ENCODE measurements at regions not wholly inside any gene's neighbourhood (a gene's known extent, or its start where the extent isn't known, plus 50 kb on each side); places are given as distances from the start of the nearest gene placed in this dataset.

DNA sequence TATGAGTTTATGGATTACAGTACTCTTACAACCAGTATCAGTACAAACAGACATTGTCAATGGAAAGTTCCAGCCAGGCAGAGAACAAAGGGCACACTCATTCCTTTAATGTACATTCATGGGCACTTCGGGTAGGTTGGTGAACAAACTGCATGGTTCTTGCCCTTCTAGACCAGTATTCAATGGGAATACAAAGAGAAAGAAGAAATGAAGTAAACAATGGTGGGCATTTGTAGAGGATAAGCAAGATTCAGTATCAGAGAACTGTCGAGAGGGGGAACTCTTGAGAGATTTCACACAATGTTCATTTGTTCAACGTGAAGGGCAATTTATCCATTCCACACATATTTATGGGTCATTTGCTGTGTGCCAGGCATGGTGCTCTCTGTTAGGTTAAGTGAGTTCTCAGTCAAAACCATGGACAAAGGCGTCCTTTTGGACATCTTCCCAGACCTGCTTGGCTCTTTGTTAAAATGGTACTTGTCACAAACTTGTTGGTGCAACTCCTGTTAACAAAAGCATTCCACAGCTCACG, 714.8 kb downstream of the DHX35 start:
- no peak for DNase-seq (ENCODE audit: low read depth)

DNA sequence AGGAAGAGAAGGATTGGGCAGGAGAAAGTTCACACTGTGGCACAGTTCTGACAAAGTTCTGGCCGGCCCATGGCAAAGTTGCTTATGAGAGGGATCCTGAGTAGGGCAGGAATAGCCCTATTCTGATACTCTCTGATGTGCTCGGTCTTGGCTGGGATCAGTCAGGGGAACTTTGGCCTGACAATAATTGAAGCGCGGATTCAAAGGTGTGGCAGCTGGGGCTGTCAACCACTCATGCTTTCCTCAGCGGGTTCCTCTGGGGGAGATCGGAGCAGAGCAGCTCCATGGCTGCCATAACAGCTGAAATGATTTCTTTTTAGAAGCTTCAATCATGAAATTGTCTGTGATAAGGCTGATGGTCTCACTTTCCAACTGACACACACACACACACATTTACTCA, 714.1 kb downstream of the DHX35 start:
- no peak for DNase-seq (ENCODE audit: low read depth)

DNA sequence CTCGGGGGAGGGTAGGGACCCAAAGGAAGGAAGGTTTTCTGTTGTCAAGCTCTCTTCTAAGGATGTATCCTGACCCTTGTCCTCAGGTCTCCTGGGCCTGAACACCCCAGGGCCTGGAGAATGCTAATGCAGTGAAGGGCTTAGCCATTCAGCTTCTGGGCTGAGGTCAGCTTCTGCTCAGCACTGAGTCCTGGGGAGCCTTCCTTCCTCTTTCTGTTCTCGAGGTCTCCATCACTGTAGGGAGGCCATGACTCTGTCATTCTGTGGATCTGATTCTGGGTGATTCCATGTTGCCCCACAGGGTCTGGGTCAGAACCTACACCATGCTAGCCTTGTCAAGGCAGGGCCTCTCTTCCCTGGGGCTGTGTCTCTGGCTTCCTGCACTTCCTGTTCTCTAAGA, 712.7 kb downstream of the DHX35 start:
- DNase-seq (ENCODE audit: low read depth), result no peak

DNA sequence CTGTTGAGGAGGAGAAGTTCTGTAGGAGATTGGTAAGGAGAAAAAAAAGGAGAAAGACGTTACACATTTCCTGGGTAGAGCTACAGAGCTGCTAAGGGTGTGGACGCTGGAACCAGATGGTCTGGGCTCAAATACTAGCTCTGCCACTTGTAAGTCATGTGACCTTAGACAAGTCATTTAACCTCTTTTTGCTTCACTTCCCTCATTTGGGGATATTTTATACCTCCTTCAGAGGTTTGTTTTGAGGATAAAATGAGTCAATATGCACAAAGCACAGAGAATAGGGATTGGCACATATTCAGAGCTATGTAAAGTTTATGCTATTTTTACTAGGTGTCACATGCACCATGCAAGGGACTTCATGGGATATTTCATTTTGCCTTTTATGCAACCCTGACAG, 708.8 kb downstream of the DHX35 start:
- no peak for DNase-seq (ENCODE audit: low read depth)

DNA sequence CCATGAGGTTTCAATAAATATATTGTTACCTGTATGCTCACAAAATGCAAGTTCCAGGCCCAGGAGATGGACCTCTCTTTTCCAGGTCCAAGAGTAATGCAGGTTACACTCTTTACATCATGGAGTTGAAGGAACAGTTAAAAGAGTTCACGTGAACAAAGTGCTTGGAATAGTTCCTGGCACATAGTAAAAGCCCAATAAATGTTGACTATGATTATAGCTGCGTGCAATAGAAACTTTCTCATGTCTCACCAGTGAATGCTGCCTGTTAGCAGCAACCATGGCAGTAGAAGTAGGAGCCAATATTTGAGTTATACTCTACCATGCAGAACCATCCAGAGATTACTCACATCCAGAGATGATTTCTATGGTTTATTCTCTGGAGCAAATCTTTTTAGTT, 707.5 kb downstream of the DHX35 start:
- DNase-seq (ENCODE audit: low read depth), result no peak

DNA sequence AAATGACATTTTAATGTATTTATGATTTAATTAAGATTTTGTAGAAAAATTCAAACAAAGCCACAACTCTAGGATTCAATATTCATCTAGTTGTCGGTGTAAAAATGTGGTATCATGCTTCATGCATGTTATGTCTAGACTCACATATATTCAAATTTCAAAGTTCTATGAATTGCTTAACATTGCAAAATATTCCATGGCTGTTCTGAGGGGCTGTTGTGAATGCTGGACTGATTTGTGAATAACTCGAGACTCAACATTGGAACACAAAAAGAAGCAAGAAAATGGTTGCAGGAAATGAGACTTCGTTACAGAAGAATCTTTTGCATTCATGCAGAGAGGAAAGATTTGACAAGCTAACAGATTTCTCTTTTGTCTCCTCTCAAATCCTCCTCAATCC, 705.9 kb downstream of the DHX35 start:
- DNase-seq (ENCODE audit: low read depth), result no peak

DNA sequence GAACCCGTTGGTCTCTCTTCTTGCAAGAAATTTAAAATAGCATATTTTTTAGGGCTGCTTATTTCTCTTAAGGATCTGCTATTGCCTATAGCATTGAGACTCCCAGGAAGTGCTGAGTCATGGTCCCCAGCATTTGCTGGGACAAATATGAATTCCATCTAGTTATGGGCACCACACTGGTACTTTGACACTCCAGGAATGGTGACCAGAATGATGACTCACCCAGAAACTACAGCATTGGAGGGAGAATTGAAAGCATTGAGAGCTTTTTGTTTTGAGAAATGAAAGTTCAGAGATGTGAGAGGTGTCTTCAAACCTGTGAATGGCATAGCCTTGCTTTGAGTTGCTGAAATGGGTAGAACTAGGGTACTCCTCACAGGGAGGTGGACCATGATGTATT, 699.7 kb downstream of the DHX35 start:
- DNase-seq (ENCODE audit: low read depth), result no peak

DNA sequence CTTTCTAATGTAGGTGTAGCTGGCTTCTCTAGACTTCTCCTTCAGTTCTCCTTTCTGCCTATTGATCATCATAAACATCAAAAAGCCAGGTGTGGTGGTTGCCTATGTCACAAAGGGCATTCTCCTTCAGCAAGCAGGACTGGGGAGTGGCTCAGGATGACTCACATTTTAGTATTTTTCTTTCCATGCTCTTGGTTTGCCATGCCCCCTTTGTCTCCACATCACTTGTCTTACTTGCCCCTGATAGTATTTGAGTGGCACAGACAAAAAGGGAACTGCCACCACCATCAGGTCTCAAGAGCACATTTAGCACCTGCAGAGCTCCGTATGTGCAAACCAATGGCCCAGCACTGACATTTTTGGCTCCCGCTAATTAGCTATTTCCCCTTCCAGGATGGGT, 698.8 kb downstream of the DHX35 start:
- no peak for DNase-seq (ENCODE audit: low read depth)

DNA sequence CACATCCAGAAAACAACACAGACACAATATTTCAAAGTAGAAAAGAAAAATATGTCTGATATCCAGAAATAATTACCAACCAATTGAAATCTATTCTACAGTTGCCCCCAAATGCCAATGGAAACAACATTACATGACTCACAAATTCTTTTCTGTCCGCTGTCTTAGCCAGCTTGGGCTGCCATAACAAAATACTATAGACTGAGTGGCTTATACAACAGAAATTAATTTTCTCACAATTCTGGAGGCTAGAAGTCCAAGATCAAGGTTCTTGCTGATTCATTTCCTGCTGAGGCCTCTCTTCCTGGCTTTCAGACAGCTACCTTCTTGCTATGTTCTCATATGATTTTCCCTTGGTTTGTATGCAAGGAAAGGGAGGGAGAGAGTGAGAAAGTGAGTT, 698.1 kb downstream of the DHX35 start:
- no peak for DNase-seq (ENCODE audit: low read depth)

DNA sequence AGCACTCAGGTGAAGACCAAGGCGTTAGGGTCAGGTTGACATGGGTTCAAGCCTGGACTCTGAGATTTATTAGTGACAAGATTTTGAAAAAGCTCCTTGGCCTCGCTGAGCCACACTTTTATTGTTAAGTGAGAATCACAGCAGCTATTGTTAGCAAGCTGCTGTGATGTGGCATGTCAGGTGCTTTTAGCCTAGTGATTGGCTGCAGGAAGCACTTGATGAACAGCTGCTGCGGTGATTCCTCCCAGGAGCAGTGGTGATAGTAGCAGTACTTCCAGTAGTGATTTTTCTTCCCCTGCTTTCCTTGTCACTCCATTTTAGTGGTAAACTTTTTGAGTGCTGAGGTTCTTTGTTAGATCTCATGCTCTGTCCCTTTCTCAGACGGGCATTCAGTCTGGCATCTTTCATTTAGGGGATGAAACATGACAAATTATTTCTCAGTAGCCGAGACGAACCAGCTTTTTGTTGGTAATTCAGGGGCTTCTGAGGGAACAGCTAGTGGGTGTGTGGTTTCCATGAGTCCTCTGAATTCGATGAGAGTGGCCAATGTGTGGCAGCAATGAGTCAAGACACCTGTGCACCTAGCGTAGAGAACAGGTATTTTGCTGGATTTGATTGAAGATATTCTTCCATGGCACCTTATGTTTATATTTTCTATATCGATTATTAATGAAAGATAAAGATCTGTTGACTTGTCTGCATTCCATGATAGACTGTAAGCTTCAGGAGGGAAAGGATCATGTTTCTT, 696.7 kb downstream of the DHX35 start:
- no peak for DNase-seq (ENCODE audit: low read depth)

DNA sequence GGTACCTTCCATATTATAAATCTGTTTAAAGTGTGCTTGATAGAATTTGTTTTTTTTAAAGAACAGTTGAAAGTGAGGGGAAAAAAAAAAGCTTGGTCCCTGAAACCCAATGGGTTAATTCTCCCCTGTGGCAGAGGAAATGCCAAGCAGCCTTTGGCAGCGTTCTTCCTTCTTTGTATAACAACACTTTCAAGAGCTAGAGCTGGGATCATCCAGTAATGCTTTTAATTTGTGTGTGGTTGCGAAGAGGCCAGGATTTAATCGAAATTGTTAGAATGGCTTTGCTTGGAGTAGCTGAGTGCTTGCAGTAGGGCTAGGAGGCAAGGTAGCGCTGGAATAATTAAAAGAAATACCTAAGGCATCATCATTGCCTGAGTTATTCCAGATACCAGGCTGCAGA, 692.0 kb downstream of the DHX35 start:
- no peak for DNase-seq (ENCODE audit: low read depth)

DNA sequence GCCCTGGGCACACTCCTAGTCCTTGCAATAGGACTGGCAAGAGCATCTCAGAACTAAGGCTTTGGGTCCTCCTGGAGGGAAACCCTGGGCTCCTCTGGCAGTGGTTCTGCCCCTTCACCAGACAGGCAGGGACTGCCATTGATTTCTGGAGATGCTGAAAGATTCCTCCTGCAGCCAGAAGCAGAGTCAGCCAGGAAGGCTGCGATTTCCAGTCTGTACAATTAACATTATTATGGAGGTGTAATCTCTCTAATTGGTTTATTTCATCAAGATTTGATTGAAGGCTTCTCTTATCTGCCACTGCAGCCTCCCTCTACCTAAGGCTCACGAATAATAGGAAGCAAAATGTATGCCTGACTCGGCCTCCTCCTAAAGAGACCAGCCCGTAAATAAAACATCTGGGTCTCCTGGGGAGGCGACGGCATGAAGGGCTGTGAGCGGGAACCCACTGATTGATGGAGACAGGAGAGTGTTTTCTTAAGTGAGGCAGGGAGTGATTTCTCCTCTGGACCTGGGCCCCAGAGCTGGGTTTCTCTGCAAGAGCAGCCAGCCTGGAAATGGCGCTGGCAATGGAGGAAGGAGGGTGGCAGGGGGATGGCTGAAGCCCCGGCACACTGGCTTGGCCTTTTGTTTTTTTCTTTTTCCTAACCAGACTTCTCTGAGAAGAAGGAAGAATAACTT, 689.6 kb downstream of the DHX35 start:
- DNase-seq (ENCODE audit: low read depth), result no peak

DNA sequence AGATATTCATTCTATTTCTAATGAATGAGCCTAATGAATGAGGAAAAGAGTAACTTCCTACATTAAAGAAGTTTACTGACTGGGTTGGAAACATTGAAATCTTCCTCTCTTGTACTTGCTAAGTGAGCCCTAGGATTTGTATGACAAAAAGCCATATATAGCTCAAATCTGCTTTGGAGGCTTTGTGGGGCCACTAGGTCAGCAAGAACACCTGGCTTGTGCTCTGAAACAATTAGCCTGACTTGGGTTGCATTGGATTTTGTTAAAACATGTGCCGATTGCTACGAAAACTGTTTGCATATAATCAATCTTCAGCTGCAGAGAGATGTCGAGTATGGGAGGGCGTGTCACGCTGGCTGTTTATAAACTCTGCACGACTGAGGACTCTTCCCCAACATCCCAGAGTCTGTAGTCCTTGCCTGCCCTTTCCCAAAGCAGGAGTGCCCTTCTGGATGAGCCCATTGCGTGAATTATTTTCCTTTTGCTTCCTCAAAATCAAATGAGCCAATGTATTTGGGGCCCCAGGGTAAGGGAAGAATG, 684.8 kb downstream of the DHX35 start:
- DNase-seq (ENCODE audit: low read depth), result no peak

DNA sequence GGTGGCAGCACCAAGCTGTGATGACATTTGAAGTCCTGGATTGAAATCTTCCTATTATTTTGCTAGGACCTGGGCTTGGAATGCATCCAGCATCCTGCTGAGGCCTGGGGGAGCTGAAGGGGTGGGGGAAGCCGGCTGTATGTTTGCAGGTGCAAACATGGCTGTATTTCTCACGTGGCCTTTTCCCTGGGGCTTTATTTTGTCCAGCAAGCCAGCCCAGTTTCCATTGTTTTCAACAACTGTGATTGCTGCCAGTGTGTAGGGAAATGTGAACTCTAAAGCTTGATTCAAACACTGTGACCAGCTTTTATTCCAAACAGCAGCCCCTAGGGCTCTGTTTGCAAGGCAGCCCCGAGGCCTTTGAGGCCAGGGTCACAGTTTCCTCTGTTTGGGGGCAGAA, 683.0 kb downstream of the DHX35 start:
- no peak for DNase-seq (ENCODE audit: low read depth)

DNA sequence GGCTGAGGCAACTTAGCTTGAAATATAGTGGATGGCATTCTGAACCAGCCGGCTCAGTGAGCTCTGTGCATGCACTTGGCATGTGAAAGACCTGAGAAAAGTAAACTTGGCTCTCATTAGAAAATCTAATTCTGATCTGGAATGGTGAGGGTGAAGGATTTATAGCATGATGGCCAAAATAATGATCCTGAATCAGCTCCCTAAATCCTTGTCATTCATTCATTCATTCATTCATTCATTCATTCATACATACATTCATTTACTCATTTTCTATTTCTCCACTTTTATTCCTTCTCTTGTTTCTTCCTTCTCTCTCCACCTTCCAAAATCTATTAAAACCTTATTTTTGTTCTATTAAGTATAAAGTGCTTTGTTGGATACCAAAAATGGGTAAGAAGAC, 681.1 kb downstream of the DHX35 start:
- DNase-seq (ENCODE audit: low read depth), result no peak

DNA sequence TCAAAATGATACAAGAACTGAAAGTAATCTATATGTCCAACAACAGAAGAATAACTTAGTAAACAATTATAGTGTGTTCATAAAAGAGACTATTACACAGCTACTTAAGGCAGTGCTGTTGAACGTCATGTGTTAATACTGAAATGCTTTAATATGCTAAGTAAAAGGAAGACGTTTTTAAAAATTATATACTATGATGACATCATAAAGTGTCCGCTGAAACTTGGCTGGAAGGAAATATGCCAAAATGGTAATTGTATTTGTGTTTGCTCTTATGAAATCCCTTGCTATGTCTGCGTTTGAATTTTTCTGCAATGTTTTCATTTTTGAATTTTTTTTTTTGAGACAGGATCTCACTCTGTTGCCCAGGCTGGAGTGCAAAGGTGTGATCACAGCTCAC, 679.3 kb downstream of the DHX35 start:
- DNase-seq (ENCODE audit: low read depth), result no peak

DNA sequence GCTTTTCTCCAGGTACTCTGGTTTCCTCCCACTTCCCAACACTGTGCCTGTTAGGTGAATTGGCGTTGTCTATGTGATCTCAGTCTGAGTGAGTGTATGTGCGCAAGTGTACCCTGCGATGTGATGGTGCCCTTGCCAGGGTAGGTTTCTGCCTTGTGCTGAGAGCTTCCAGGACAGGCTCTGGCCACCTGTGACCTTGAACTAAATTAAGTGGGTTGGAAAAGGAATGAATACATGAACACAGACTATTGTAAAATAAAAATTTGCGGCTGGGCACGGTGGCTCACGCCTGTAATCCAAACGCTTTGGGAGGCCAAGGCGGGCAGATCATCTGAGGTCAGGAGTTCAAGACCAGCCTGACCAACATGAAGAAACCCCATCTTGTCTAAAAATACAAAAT, 678.0 kb downstream of the DHX35 start:
- no peak for DNase-seq (ENCODE audit: low read depth)

DNA sequence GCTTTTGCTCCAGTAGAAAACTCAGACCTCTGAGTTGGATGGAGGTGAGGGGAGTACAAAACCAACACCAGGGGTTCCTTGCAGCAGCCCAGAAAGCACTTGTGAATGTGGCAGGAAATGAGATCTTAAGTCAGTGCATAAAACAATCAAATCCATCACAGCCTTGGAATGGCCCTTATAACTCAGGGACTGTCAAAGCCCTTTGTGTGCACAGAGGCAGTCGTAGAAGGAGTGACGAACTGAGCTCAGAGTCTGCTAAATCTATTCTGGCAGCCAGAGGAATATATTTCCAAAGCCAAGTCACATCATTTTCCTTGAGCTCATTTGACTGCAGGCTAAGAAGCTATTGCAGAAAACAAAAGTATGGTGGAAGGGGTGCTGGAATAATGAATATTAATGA, 676.6 kb downstream of the DHX35 start:
- DNase-seq (ENCODE audit: low read depth), result no peak

DNA sequence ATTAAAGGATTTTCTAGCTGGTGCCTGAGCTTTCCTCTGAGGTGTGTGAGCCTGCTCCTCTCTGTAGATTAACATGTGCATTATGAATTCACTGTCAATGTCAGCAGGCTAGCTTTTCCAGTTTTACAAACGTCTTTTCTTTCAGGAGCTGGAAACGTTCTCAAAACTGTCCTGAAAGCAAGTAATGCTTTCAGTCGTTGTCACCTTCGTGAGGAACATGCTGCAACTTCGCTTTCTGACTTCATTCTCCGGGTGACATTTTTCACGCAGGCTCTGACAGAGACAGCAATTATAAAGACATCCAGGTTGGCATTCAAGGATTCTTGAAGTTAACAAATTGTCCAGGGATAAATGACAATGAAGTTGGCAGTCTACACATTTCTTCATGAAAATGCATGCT, 671.5 kb downstream of the DHX35 start:
- DNase-seq (ENCODE audit: low read depth), result no peak

DNA sequence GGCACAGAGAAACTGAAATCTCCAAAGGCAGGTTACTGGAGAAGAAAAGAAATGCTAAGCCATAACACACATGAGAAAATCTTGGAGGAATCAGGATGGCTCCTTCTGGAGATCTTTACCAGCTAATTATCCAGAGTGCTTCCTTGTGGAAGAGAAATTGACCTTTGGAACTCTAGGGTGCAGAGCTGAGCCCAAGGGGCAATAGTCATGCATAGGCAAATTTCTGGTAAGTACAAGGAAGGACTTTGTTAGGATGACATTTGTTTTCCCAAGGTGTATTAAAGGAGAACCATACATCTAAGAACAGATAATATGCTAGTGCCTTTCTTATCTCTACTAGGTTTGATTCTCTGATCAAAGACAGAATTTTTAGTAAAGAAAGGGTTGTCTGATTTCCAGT, 670.6 kb downstream of the DHX35 start:
- DNase-seq (ENCODE audit: low read depth), result no peak

DNA sequence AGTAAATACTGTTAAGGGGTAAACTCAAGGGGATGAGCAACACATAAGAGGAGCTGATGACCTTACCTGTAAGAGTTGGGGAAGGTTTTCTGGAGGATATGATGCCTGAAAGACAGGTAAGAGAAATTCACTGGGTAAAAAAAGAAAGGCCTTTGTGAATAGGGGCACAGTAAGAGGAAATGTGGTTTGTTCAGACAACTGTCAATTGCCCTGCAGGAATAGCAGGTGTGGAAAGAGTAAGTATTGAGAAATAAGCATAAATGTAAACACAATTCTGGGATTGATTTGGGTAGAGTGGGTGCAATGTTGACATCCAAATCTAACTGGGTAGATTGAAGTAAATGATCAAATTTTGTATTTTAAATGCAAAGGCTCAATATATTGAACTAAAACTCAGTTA, 670.0 kb downstream of the DHX35 start:
- no peak for DNase-seq (ENCODE audit: low read depth)

DNA sequence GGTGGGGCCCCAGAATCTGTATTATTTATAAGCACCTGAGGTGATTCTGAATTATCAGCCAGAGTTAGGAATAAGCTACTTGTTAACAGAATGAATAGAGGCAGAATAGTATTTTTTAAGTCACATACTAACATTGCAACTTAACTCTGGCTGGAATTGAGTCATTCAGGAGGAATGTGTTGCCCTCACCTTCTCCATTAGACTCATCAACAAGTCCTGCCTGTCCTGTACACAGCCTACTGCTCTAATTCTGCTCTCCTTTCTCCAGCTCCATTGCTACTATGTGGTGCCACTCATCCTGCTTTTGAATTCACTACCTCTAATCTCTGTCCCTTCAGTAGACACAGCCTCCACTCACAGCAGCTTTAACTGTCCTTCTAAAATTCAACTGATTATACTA, 669.4 kb downstream of the DHX35 start:
- no peak for DNase-seq (ENCODE audit: low read depth)

DNA sequence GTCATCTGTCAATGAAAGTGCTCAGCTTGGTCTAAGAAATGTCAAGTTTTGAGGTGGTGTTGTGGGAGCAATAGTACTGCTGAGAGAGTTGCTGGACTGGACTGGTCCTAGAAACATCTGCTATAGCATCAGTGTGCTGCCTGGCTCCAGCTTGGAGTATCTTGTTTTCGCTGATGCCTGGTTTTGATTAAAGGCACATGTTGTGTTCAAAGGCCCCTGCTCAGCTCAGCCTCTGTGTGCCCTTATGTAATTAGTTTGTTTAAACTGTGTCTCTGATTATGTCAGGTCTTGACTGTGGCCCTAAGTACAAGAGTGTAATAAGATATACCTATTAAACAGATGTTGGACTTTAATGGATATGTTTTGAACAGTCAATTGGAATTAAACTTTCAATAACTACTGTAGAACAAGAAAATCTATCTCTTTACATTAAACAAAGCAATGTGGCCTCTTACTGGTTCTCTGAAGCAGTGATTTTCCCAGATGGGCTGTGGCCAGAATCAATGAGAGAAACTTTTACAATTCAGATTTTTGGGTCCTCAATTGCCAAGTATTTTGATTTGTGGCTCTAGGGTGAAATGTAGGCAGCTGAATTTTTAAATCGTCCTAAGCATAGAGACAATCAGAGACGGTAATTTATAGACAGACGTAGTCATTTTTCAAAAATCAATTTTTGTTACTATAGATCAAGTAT, 668.2 kb downstream of the DHX35 start:
- DNase-seq (ENCODE audit: low read depth), result no peak

Measured in GM04504 (cell line).